ENCODE measurements at regions not wholly inside any gene's neighbourhood (a gene's known extent, or its start where the extent isn't known, plus 50 kb on each side); places are given as distances from the start of the nearest gene placed in this dataset.

- TF ChIP-seq POLR2A (IDR thresholded peaks at IDR 0.05) (no peak), POLR2AphosphoS5 (IDR thresholded peaks at IDR 0.05) (no peak), EP300 (IDR thresholded peaks at IDR 0.05) (no peak)
- TF ChIP-seq, protein P1, sequence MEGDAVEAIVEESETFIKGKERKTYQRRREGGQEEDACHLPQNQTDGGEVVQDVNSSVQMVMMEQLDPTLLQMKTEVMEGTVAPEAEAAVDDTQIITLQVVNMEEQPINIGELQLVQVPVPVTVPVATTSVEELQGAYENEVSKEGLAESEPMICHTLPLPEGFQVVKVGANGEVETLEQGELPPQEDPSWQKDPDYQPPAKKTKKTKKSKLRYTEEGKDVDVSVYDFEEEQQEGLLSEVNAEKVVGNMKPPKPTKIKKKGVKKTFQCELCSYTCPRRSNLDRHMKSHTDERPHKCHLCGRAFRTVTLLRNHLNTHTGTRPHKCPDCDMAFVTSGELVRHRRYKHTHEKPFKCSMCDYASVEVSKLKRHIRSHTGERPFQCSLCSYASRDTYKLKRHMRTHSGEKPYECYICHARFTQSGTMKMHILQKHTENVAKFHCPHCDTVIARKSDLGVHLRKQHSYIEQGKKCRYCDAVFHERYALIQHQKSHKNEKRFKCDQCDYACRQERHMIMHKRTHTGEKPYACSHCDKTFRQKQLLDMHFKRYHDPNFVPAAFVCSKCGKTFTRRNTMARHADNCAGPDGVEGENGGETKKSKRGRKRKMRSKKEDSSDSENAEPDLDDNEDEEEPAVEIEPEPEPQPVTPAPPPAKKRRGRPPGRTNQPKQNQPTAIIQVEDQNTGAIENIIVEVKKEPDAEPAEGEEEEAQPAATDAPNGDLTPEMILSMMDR (IDR thresholded peaks at IDR 0.05) = no peak
Observed at GRCh38 chr7:25529320-25529719, 301.0 kb upstream of the NPVF start.

Data from sigmoid colon (tissue), 4 donors.